ENCODE measurements at regions not wholly inside any gene's neighbourhood (a gene's known extent, or its start where the extent isn't known, plus 50 kb on each side); places are given as distances from the start of the nearest gene placed in this dataset.

- TF ChIP-seq AKNA (CRISPR knock-in tag; IDR thresholded peaks at IDR 0.05; ENCODE audit: borderline replicate concordance), result no peak
- no peak for TF ChIP-seq ZNF407 (CRISPR knock-in tag; IDR thresholded peaks at IDR 0.05; ENCODE audit: not compliant biosample characterization)
Observed at GRCh38 chr14:87756661-87757060, 236.3 kb downstream of the GALC start (continued).
